ENCODE measurements at regions not wholly inside any gene's neighbourhood (a gene's known extent, or its start where the extent isn't known, plus 50 kb on each side); places are given as distances from the start of the nearest gene placed in this dataset.

- TF ChIP-seq EP300 (IDR thresholded peaks at IDR 0.05) (no peak), HOXA7 (CRISPR knock-in tag; IDR thresholded peaks at IDR 0.05) (no peak), CTCF (IDR thresholded peaks at IDR 0.05) (no peak), ESRRA (IDR thresholded peaks at IDR 0.05; ENCODE audit: borderline replicate concordance, low read length) (no peak), KDM1A (IDR thresholded peaks at IDR 0.05; ENCODE audit: low read depth) (no peak), FOXS1 (CRISPR knock-in tag; IDR thresholded peaks at IDR 0.05) (no peak), CHD2 (IDR thresholded peaks at IDR 0.05; ENCODE audit: low read length, partially characterized antibody) (no peak), NFE2L2 (conservative IDR thresholded peaks at IDR 0.05; ENCODE audit: low read length) (no peak), CEBPB (IDR thresholded peaks at IDR 0.05) (no peak), SMC3 (IDR thresholded peaks at IDR 0.05) (no peak), RCOR1 (IDR thresholded peaks at IDR 0.05; ENCODE audit: low read depth, low read length) (no peak), RNF2 (IDR thresholded peaks at IDR 0.05; ENCODE audit: borderline replicate concordance, low read depth) (no peak), ELK1 (IDR thresholded peaks at IDR 0.05; ENCODE audit: low read depth, low read length) (no peak)
Observed at GRCh38 chr13:44866411-44866911, 122.8 kb downstream of the NUFIP1 start.
